GM18858 (cell line): ENCODE measurements at regions not wholly inside any gene's neighbourhood (a gene's known extent, or its start where the extent isn't known, plus 50 kb on each side); places are given as distances from the start of the nearest gene placed in this dataset.

Experiments
- ATAC-seq: cut with Tn5 transposase; IDR thresholded peaks from one replicate; pipeline ENCODE4 v1.9.1; 2021; ENCODE audit not compliant: unreplicated experiment

- ATAC-seq, result no peak
Measured at GRCh38 chr4:56241500-56241899, 145.8 kb downstream of the AASDH start.

GRCh38 chr4:56240554-56241174, 146.6 kb downstream of the AASDH start:
- no peak for ATAC-seq

- ATAC-seq, result no peak
Measured at GRCh38 chr4:56238251-56238650, 149.0 kb downstream of the AASDH start.

- ATAC-seq, result no peak
Measured at GRCh38 chr4:56235725-56236124, 151.6 kb downstream of the AASDH start.

- no peak for ATAC-seq
Measured at GRCh38 chr4:56235011-56235410, 152.3 kb downstream of the AASDH start.

- ATAC-seq, result no peak
Measured at GRCh38 chr4:56234098-56234497, 153.2 kb downstream of the AASDH start.

GRCh38 chr4:56231410-56231809, 155.9 kb downstream of the AASDH start:
- ATAC-seq, result no peak

GRCh38 chr4:56229947-56230346, 157.3 kb downstream of the AASDH start:
- ATAC-seq, result no peak

- ATAC-seq, result no peak
Measured at GRCh38 chr4:56227301-56227835, 159.9 kb downstream of the AASDH start.

- ATAC-seq, result no peak
Measured at GRCh38 chr4:56226579-56226978, 160.7 kb downstream of the AASDH start.

- no peak for ATAC-seq
Measured at GRCh38 chr4:56224641-56225040, 162.7 kb downstream of the AASDH start.

GRCh38 chr4:56222514-56222913, 164.8 kb downstream of the AASDH start:
- ATAC-seq, result no peak

- no peak for ATAC-seq
Measured at GRCh38 chr4:56220261-56220660, 167.0 kb downstream of the AASDH start.

GRCh38 chr4:56219447-56219846, 167.8 kb downstream of the AASDH start:
- no peak for ATAC-seq

- no peak for ATAC-seq
Measured at GRCh38 chr4:56218230-56218895, 168.9 kb downstream of the AASDH start.

- no peak for ATAC-seq
Measured at GRCh38 chr4:56217343-56217890, 169.9 kb downstream of the AASDH start.

- no peak for ATAC-seq
Measured at GRCh38 chr4:56215901-56216300, 171.4 kb downstream of the AASDH start.

- no peak for ATAC-seq
Measured at GRCh38 chr4:56215141-56215783, 172.0 kb downstream of the AASDH start.

- no peak for ATAC-seq
Measured at GRCh38 chr4:56213543-56213942, 173.7 kb downstream of the AASDH start.

GRCh38 chr4:56212774-56213173, 174.5 kb downstream of the AASDH start:
- no peak for ATAC-seq

GRCh38 chr4:56211202-56211601, 176.1 kb downstream of the AASDH start:
- ATAC-seq, result no peak

GRCh38 chr4:56210397-56210796, 176.9 kb downstream of the AASDH start:
- ATAC-seq, result no peak
